GM23338 (cell line): ENCODE measurements at regions not wholly inside any gene's neighbourhood (a gene's known extent, or its start where the extent isn't known, plus 50 kb on each side); places are given as distances from the start of the nearest gene placed in this dataset.

Experiments
- ATAC-seq: fragments of 200-7000 bp; cut with Tn5 transposase; 3 replicates; pipeline ENCODE4 v1.9.1; 2020
- DNase-seq: peaks from one replicate; pipeline ENCODE4 v3.0.0-alpha.2; 2015; ENCODE audit warnings: low spot score
- H2AFZ ChIP-seq: fragments of 200-600 bp; sonication (generic); 2 replicates; pipeline ENCODE4 v1.8.0; 2016; ENCODE audit warnings: antibody characterized with exemption, mild to moderate bottlenecking, moderate library complexity
- H3F3A ChIP-seq: fragments of 200-600 bp; sonication (generic); replicated peaks from 2 replicates; pipeline ENCODE4 v1.8.0; 2017; ENCODE audit warnings: antibody characterized with exemption, mixed run types, low read depth
- H3K27ac ChIP-seq: fragments of 200-600 bp; sonication (generic); 2 replicates; pipeline ENCODE4 v1.6.1; 2016; ENCODE audit warnings: low read depth
- H3K27me3 ChIP-seq: fragments of 200-600 bp; sonication (generic); 2 replicates; pipeline ENCODE4 v1.8.0; 2016; ENCODE audit warnings: mild to moderate bottlenecking, mixed run types, moderate library complexity; ENCODE audit not compliant: insufficient read depth
- H3K36me3 ChIP-seq: fragments of 200-600 bp; sonication (generic); 2 replicates; pipeline ENCODE4 v1.8.0; 2016; ENCODE audit warnings: mild to moderate bottlenecking; ENCODE audit not compliant: insufficient read depth
- H3K4me1 ChIP-seq: fragments of 200-600 bp; sonication (generic); 2 replicates; pipeline ENCODE4 v1.8.0; 2016; ENCODE audit warnings: mild to moderate bottlenecking, moderate library complexity; ENCODE audit not compliant: insufficient read depth
- H3K4me2 ChIP-seq: fragments of 200-600 bp; sonication (generic); 2 replicates; pipeline ENCODE4 v1.7.1; 2017; ENCODE audit warnings: mixed run types
- H3K4me3 ChIP-seq: fragments of 200-600 bp; sonication (generic); 2 replicates; pipeline ENCODE4 v1.6.1; 2016; ENCODE audit warnings: mixed run types
- H3K79me2 ChIP-seq: fragments of 200-600 bp; sonication (generic); replicated peaks from 2 replicates; pipeline ENCODE4 v1.8.0; 2017; ENCODE audit warnings: mild to moderate bottlenecking; ENCODE audit not compliant: insufficient read depth
- H3K9me2 ChIP-seq: fragments of 200-600 bp; sonication (generic); 2 replicates; pipeline ENCODE4 v1.8.0; 2017; ENCODE audit not compliant: insufficient read depth
- H4K20me1 ChIP-seq: fragments of 200-600 bp; sonication (generic); replicated peaks from 2 replicates; pipeline ENCODE4 v1.8.0; 2017; ENCODE audit warnings: mild to moderate bottlenecking; ENCODE audit not compliant: insufficient read depth
- H3K27ac Mint-ChIP-seq: 2 replicates; pipeline ENCODE4 v1.8.0; 2020; ENCODE audit warnings: inconsistent platforms, mild to moderate bottlenecking, moderate library complexity, mixed read lengths
- H3K27me3 Mint-ChIP-seq: 3 replicates; pipeline ENCODE4 v1.8.0; 2022; ENCODE audit warnings: low read depth, mild to moderate bottlenecking, moderate library complexity, mixed read lengths, inconsistent platforms; ENCODE audit not compliant: insufficient read depth, poor library complexity
- H3K36me3 Mint-ChIP-seq: 3 replicates; pipeline ENCODE4 v1.8.0; 2021; ENCODE audit warnings: low read depth, mild to moderate bottlenecking, inconsistent platforms, moderate library complexity, mixed read lengths
- H3K4me1 Mint-ChIP-seq: 3 replicates; pipeline ENCODE4 v1.8.0; 2020; ENCODE audit warnings: mild to moderate bottlenecking, inconsistent platforms, mixed read lengths
- H3K4me3 Mint-ChIP-seq: 3 replicates; pipeline ENCODE4 v1.8.0; 2021; ENCODE audit warnings: moderate library complexity, mild to moderate bottlenecking, inconsistent platforms, mixed read lengths
- H3K9me3 Mint-ChIP-seq: 3 replicates; pipeline ENCODE4 v1.8.0; 2020; ENCODE audit warnings: moderate library complexity, mild to moderate bottlenecking, inconsistent platforms, mixed read lengths
- CTCF ChIP-seq, 2 experiments: fragments of 200-600 bp in 1 of 2; sonication (generic) in 1 of 2; conservative IDR thresholded peaks; 2 replicates each; pipeline versions ENCODE4 v1.5.1 to v1.6.1; 2016 to 2017; ENCODE audit warnings: antibody characterized with exemption in 2 of 2, low read depth in 2 of 2, mild to moderate bottlenecking in 2 of 2, moderate library complexity in 1 of 2
- ETS1 ChIP-seq: IDR thresholded peaks from 2 replicates; pipeline ENCODE4 v1.6.1; 2016; ENCODE audit warnings: antibody characterized with exemption
- EZH2 ChIP-seq: fragments of 200-600 bp; sonication (generic); IDR thresholded peaks from one replicate; pipeline ENCODE4 v1.8.0; 2017; ENCODE audit warnings: antibody characterized with exemption, mild to moderate bottlenecking, low read depth; ENCODE audit not compliant: unreplicated experiment
- EZH2phosphoT487 ChIP-seq: fragments of 200-600 bp; sonication (generic); IDR thresholded peaks from one replicate; pipeline ENCODE4 v1.8.1; 2018; ENCODE audit warnings: antibody characterized with exemption; ENCODE audit not compliant: unreplicated experiment
- JUNB ChIP-seq: IDR thresholded peaks from one replicate; pipeline ENCODE4 v1.6.1; 2016; ENCODE audit warnings: antibody characterized with exemption; ENCODE audit not compliant: unreplicated experiment
- NANOG ChIP-seq: IDR thresholded peaks from 2 replicates; pipeline ENCODE4 v1.6.1; 2016; ENCODE audit warnings: antibody characterized with exemption, borderline replicate concordance
- POLR2AphosphoS5 ChIP-seq: IDR thresholded peaks from 2 replicates; pipeline ENCODE4 v1.6.1; 2016; ENCODE audit warnings: antibody characterized with exemption, low read depth
- REST ChIP-seq: IDR thresholded peaks from one replicate; pipeline ENCODE4 v1.6.1; 2018; ENCODE audit warnings: antibody characterized with exemption; ENCODE audit not compliant: unreplicated experiment
- STAT1 ChIP-seq: IDR thresholded peaks from one replicate; pipeline ENCODE4 v1.6.1; 2016; ENCODE audit warnings: antibody characterized with exemption; ENCODE audit not compliant: unreplicated experiment
- ZNF114 ChIP-seq: fragments of 250-450 bp; sonication (Bioruptor Pico); IDR thresholded peaks from 2 replicates; pipeline ENCODE4 v1.5.0; 2020; ENCODE audit warnings: mild to moderate bottlenecking, moderate library complexity

GRCh38 chr4:108313546-108314339 lies 145.0 kb upstream of the LEF1 start:
- H3K4me1 ChIP-seq = no peaks in the 10 kb centered on the region
- peaks cover 14% of the 10 kb centered on the region for H3K9me3 Mint-ChIP-seq
- no peaks in the 10 kb centered on the region for H3K9me2 ChIP-seq
- TF ChIP-seq EZH2 (no peak), REST (no peak), JUNB (no peak), STAT1 (no peak)
- no peak overlapping the region for H3K4me3 ChIP-seq
- no peak overlapping the region for H3K27ac Mint-ChIP-seq
- H3K27ac ChIP-seq = no peak overlapping the region
- peaks cover 2% of the 10 kb centered on the region for H3K27me3 Mint-ChIP-seq
- H3K79me2 ChIP-seq = no peaks in the 10 kb centered on the region
- H3K36me3 Mint-ChIP-seq = 0 out of 3 replicates have a peak, but pooled peaks cover 5% of the 10 kb centered on the region
- H4K20me1 ChIP-seq = no peaks in the 10 kb centered on the region
- no peaks in the 10 kb centered on the region for H3K36me3 ChIP-seq
- peak overlapping the region; percentile 73; the same call in 1 of the 2 replicates for H2AFZ ChIP-seq
- DNase-seq (peak; percentile 19), ATAC-seq (peak; percentile 66)
- peaks cover 4% of the 10 kb centered on the region; the same call in 1 of the 3 replicates for H3K4me1 Mint-ChIP-seq
- no peak overlapping the region for H3K4me3 Mint-ChIP-seq
- no peaks in the 10 kb centered on the region for H3F3A ChIP-seq
- no peak overlapping the region for H3K4me2 ChIP-seq
- no peaks in the 10 kb centered on the region for H3K27me3 ChIP-seq

GRCh38 chr4:108311313-108311712 lies 142.6 kb upstream of the LEF1 start:
- Mint-ChIP-seq H3K9me3 (peaks cover 14% of the 10 kb centered on the region), H3K36me3 (0 out of 3 replicates have a peak, but pooled peaks cover 5% of the 10 kb centered on the region), H3K4me1 (peaks cover 4% of the 10 kb centered on the region; the same call in 1 of the 3 replicates), H3K27me3 (peaks cover 2% of the 10 kb centered on the region), H3K4me3 (no peak overlapping the region), H3K27ac (no peak overlapping the region)
- Histone ChIP-seq H3K4me1 (no peaks in the 10 kb centered on the region), H3K4me2 (no peak overlapping the region), H3K36me3 (no peaks in the 10 kb centered on the region), H3F3A (no peaks in the 10 kb centered on the region), H2AFZ (no peak overlapping the region), H3K4me3 (no peak overlapping the region), H3K27ac (no peak overlapping the region), H4K20me1 (no peaks in the 10 kb centered on the region), H3K27me3 (no peaks in the 10 kb centered on the region), H3K9me2 (no peaks in the 10 kb centered on the region; the same call in 1 of the 2 replicates), H3K79me2 (no peaks in the 10 kb centered on the region)
- TF ChIP-seq NANOG = no peak
- TF ChIP-seq STAT1 = no peak
- no peak for TF ChIP-seq ZNF114 (CRISPR knock-in tag)
- TF ChIP-seq CTCF (conservative IDR thresholded peaks at IDR 0.05; ENCODE audit: low read depth in 2 of 2) = no peak
- TF ChIP-seq POLR2AphosphoS5 = no peak
- no peak for TF ChIP-seq REST
- TF ChIP-seq EZH2phosphoT487 = no peak
- no peak for TF ChIP-seq ETS1
- DNase-seq (no peak), ATAC-seq (no peak)
